ENCODE measurements at regions not wholly inside any gene's neighbourhood (a gene's known extent, or its start where the extent isn't known, plus 50 kb on each side); places are given as distances from the start of the nearest gene placed in this dataset.

- Histone ChIP-seq H3K36me3 (no peaks in the 10 kb centered on the region), H3K9me3 (ENCODE audit: severe bottlenecking) (peaks cover 5% of the 10 kb centered on the region), H3K27me3 (ENCODE audit: insufficient read depth, low read depth, severe bottlenecking) (no peaks in the 10 kb centered on the region), H3K4me3 (ENCODE audit: low read depth, low read length) (no peak overlapping the region), H3K27ac (no peak overlapping the region)
- no peak for TF ChIP-seq CTCF (IDR thresholded peaks at IDR 0.05; ENCODE audit: low read depth, low read length)
- DNase-seq: no peak
Observed at GRCh38 chr22:27663812-27664211, 137.7 kb downstream of the MN1 start.

- no peak for DNase-seq
- H3K9me3 ChIP-seq (ENCODE audit: severe bottlenecking): peaks cover 5% of the 10 kb centered on the region
- H3K36me3 ChIP-seq: no peaks in the 10 kb centered on the region
- no peak overlapping the region for H3K27ac ChIP-seq
- no peak overlapping the region for H3K4me3 ChIP-seq (ENCODE audit: low read depth, low read length)
- no peaks in the 10 kb centered on the region for H3K27me3 ChIP-seq (ENCODE audit: insufficient read depth, low read depth, severe bottlenecking)
- TF ChIP-seq CTCF (IDR thresholded peaks at IDR 0.05; ENCODE audit: low read depth, low read length): no peak
Observed at GRCh38 chr22:27666272-27666997, 135.1 kb downstream of the MN1 start.

- DNase-seq: no peak
- Histone ChIP-seq H3K9me3 (ENCODE audit: severe bottlenecking) (peaks cover 5% of the 10 kb centered on the region), H3K4me3 (ENCODE audit: low read depth, low read length) (no peak overlapping the region), H3K27ac (no peak overlapping the region), H3K36me3 (no peaks in the 10 kb centered on the region), H3K27me3 (ENCODE audit: insufficient read depth, low read depth, severe bottlenecking) (no peaks in the 10 kb centered on the region)
- no peak for TF ChIP-seq CTCF (IDR thresholded peaks at IDR 0.05; ENCODE audit: low read depth, low read length)
Observed at GRCh38 chr22:27667121-27667843, 134.3 kb downstream of the MN1 start.

- H3K27ac ChIP-seq: peak overlapping the region; percentile 93
- peaks cover 5% of the 10 kb centered on the region for H3K9me3 ChIP-seq (ENCODE audit: severe bottlenecking)
- H3K4me3 ChIP-seq (ENCODE audit: low read depth, low read length): no peak overlapping the region
- H3K27me3 ChIP-seq (ENCODE audit: insufficient read depth, low read depth, severe bottlenecking): no peaks in the 10 kb centered on the region
- TF ChIP-seq CTCF (IDR thresholded peaks at IDR 0.05; ENCODE audit: low read depth, low read length): no peak
- no peaks in the 10 kb centered on the region for H3K36me3 ChIP-seq
- DNase-seq: peak; percentile 96
Observed at GRCh38 chr22:27668828-27669797, 132.4 kb downstream of the MN1 start.

GRCh38 chr22:27669798-27670599 is 131.6 kb downstream of the MN1 start:
- Histone ChIP-seq H3K27me3 (ENCODE audit: insufficient read depth, low read depth, severe bottlenecking) (no peaks in the 10 kb centered on the region), H3K36me3 (no peaks in the 10 kb centered on the region), H3K4me3 (ENCODE audit: low read depth, low read length) (no peak overlapping the region; the same call in 1 of the 2 replicates), H3K27ac (peak overlapping the region; percentile 93), H3K9me3 (ENCODE audit: severe bottlenecking) (peaks cover 5% of the 10 kb centered on the region)
- DNase-seq: no peak
- TF ChIP-seq CTCF (IDR thresholded peaks at IDR 0.05; ENCODE audit: low read depth, low read length): no peak
